ENCODE measurements at regions not wholly inside any gene's neighbourhood (a gene's known extent, or its start where the extent isn't known, plus 50 kb on each side); places are given as distances from the start of the nearest gene placed in this dataset.
A peak's percentile ranks its signal among the peaks of the same experiment; 100 is the strongest.

- no peaks in the 10 kb centered on the region for H3K9me2 ChIP-seq (ENCODE audit: insufficient read depth)
- intact Hi-C loops (cut with micrococcal nuclease; ENCODE audit: unreplicated experiment), result no loop called here
- DNase-seq, result no peak
- no peaks in the 10 kb centered on the region for H3K27me3 ChIP-seq (ENCODE audit: insufficient read depth, low read depth)
- no peaks in the 10 kb centered on the region for H3K36me3 ChIP-seq (ENCODE audit: low read depth)
- no peaks in the 10 kb centered on the region for H3K79me2 ChIP-seq (ENCODE audit: low read depth)
- H3F3A ChIP-seq (ENCODE audit: insufficient read depth, low read depth), result no peaks in the 10 kb centered on the region
- no peak overlapping the region for H3K27ac ChIP-seq
- BruUV-seq (replicated peaks), result no TSS peak
- H2AFZ ChIP-seq, result no peak overlapping the region
- no peak overlapping the region for H3K4me2 ChIP-seq
- no peaks in the 10 kb centered on the region for H3K4me1 ChIP-seq (replicated peaks; ENCODE audit: insufficient read depth)
- no peak for TF ChIP-seq CTCF (conservative IDR thresholded peaks at IDR 0.05)
- no peak overlapping the region for H3K4me3 ChIP-seq
- H3K9me3 ChIP-seq (ENCODE audit: insufficient read depth, low read depth), result no peaks in the 10 kb centered on the region
- H4K20me1 ChIP-seq (ENCODE audit: insufficient read depth), result no peaks in the 10 kb centered on the region
- POLR2A ChIA-PET (ENCODE audit: unreplicated experiment), result no interaction called here
- CTCF ChIA-PET, result no interaction called here
Measured at GRCh38 chr18:33505798-33506197, 65.3 kb upstream of the CCDC178 start.

DNA sequence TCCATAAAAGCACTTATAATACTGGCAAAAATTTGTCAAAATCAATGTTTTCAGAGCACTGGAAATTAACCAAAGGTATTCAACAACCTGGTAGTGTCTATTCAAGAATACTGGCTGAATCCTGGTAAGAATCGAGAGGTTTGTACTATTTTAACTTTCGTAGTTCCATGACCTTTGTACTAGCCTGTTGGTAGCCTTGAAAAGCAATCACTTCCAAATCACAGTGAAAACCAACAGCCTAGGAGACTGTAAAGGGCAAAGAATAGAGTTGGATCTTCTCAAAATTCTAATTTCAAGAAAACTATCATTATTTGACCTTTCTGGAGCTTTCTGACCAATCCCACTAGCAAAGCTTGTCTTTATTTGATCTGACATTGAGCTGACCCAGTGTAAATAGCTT, 64.8 kb upstream of the CCDC178 start:
- H3K4me3 ChIP-seq, result no peak overlapping the region
- no peaks in the 10 kb centered on the region for H4K20me1 ChIP-seq (ENCODE audit: insufficient read depth)
- POLR2A ChIA-PET (ENCODE audit: unreplicated experiment), result no interaction called here
- no peaks in the 10 kb centered on the region for H3K9me3 ChIP-seq (ENCODE audit: insufficient read depth, low read depth)
- intact Hi-C loops (cut with micrococcal nuclease; ENCODE audit: unreplicated experiment), result no loop called here
- H3K27me3 ChIP-seq (ENCODE audit: insufficient read depth, low read depth), result no peaks in the 10 kb centered on the region
- H3K4me2 ChIP-seq, result no peak overlapping the region
- H3K27ac ChIP-seq, result no peak overlapping the region
- H3F3A ChIP-seq (ENCODE audit: insufficient read depth, low read depth), result no peaks in the 10 kb centered on the region
- H3K79me2 ChIP-seq (ENCODE audit: low read depth), result no peaks in the 10 kb centered on the region
- no peak overlapping the region for H2AFZ ChIP-seq
- BruUV-seq (replicated peaks), result no TSS peak
- H3K36me3 ChIP-seq (ENCODE audit: low read depth), result no peaks in the 10 kb centered on the region
- TF ChIP-seq CTCF (conservative IDR thresholded peaks at IDR 0.05), result no peak
- no peak for TF ChIP-seq EZH2 (IDR thresholded peaks at IDR 0.05; ENCODE audit: low read depth)
- H3K9me2 ChIP-seq (ENCODE audit: insufficient read depth), result no peaks in the 10 kb centered on the region
- no peaks in the 10 kb centered on the region for H3K4me1 ChIP-seq (replicated peaks; ENCODE audit: insufficient read depth)
- DNase-seq, result no peak
- CTCF ChIA-PET, result no interaction called here

GRCh38 chr18:33495278-33495677, 54.8 kb upstream of the CCDC178 start:
- Histone ChIP-seq H3K27me3 (ENCODE audit: insufficient read depth, low read depth) (no peaks in the 10 kb centered on the region), H3K36me3 (ENCODE audit: low read depth) (no peaks in the 10 kb centered on the region), H3F3A (ENCODE audit: insufficient read depth, low read depth) (no peaks in the 10 kb centered on the region), H3K27ac (no peak overlapping the region), H3K4me2 (no peak overlapping the region), H4K20me1 (ENCODE audit: insufficient read depth) (no peaks in the 10 kb centered on the region), H3K79me2 (ENCODE audit: low read depth) (no peaks in the 10 kb centered on the region), H2AFZ (no peak overlapping the region), H3K4me1 (replicated peaks; ENCODE audit: insufficient read depth) (no peaks in the 10 kb centered on the region), H3K4me3 (no peak overlapping the region), H3K9me3 (ENCODE audit: insufficient read depth, low read depth) (no peaks in the 10 kb centered on the region), H3K9me2 (ENCODE audit: insufficient read depth) (no peaks in the 10 kb centered on the region)
- ChIA-PET CTCF (no interaction called here), POLR2A (ENCODE audit: unreplicated experiment) (no interaction called here)
- intact Hi-C loops (cut with micrococcal nuclease; ENCODE audit: unreplicated experiment), result no loop called here
- peak; percentile 29 for TF ChIP-seq CTCF (conservative IDR thresholded peaks at IDR 0.05)
- no peak for TF ChIP-seq EZH2 (IDR thresholded peaks at IDR 0.05; ENCODE audit: low read depth)
- no peak for DNase-seq
- BruUV-seq (replicated peaks), result no TSS peak

All from PC-9 (cell line).